Stomach (tissue), 4 donors: ENCODE measurements at regions not wholly inside any gene's neighbourhood (a gene's known extent, or its start where the extent isn't known, plus 50 kb on each side); places are given as distances from the start of the nearest gene placed in this dataset.

Source experiments
- EP300 ChIP-seq: sonication (generic); formaldehyde crosslinking; IDR thresholded peaks from one replicate; pipeline ENCODE4 v1.6.1; 2017; ENCODE audit warnings: antibody characterized with exemption
- POLR2A ChIP-seq, 4 donors: fragments of 450-650 bp; IDR thresholded peaks; one replicate each; pipeline ENCODE4 v1.6.1; 2016; ENCODE audit warnings: antibody characterized with exemption in 4 of 4, control low read depth in 2 of 4, mild to moderate bottlenecking in 1 of 4, moderate library complexity in 1 of 4
- TF ChIP-seq, protein P1 (sequence below), 7 experiments: fragments of 450-650 bp in 4 of 7; fragments of 200-600 bp in 3 of 7; sonication (generic) in 3 of 7; IDR thresholded peaks; one replicate each; pipeline ENCODE4 v1.5.1; 2016 to 2019; ENCODE audit warnings: antibody characterized with exemption in 7 of 7, control low read depth in 2 of 7, mild to moderate bottlenecking in 1 of 7

DNA sequence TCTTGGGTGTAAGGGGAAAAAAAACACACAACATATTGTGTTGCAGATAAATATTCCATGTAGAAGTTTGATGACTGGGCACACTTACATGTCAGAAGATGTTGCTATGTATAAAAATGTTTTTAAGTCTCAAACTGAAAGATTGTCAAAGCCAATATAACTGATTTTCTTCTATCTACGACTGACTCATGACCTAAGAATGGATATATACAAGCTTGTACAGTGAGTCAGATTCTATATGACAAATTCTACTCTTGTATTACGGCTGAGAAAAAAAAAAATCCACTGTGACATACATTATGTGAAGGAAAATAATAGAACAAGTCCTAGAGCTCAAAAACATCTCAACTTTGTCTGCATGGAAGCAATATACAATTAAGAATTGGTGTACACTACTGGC is 343.0 kb upstream of the PCDH15 start:
- TF ChIP-seq, protein P1, sequence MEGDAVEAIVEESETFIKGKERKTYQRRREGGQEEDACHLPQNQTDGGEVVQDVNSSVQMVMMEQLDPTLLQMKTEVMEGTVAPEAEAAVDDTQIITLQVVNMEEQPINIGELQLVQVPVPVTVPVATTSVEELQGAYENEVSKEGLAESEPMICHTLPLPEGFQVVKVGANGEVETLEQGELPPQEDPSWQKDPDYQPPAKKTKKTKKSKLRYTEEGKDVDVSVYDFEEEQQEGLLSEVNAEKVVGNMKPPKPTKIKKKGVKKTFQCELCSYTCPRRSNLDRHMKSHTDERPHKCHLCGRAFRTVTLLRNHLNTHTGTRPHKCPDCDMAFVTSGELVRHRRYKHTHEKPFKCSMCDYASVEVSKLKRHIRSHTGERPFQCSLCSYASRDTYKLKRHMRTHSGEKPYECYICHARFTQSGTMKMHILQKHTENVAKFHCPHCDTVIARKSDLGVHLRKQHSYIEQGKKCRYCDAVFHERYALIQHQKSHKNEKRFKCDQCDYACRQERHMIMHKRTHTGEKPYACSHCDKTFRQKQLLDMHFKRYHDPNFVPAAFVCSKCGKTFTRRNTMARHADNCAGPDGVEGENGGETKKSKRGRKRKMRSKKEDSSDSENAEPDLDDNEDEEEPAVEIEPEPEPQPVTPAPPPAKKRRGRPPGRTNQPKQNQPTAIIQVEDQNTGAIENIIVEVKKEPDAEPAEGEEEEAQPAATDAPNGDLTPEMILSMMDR (IDR thresholded peaks at IDR 0.05): no peak
- TF ChIP-seq POLR2A (IDR thresholded peaks at IDR 0.05) (no peak), EP300 (no peak)
